Endothelial cell of umbilical vein (primary cell): ENCODE measurements at regions not wholly inside any gene's neighbourhood (a gene's known extent, or its start where the extent isn't known, plus 50 kb on each side); places are given as distances from the start of the nearest gene placed in this dataset.

Experiments used
- BruUV-seq: library from RNA; stranded (reverse); fragments of 400-500 nt; replicated peaks from 2 replicates; lab custom pipeline; 2021; lab: Mats Ljungman, UMichigan
- CTCF ChIA-PET: fragments of 300-600, 350-600 bp; sonication (Branson Sonifier 250); formaldehyde crosslinking; loops from one replicate; lab custom pipeline; 2021; ENCODE audit warnings: antibody characterized with exemption, inconsistent platforms; lab: Charles Lee
- POLR2A ChIA-PET: fragments of 300-600, 350-600 bp; sonication (Branson Sonifier 250); formaldehyde crosslinking; loops from one replicate; lab custom pipeline; 2021; ENCODE audit warnings: antibody characterized with exemption, inconsistent platforms; lab: Charles Lee
- DNase-seq: peaks from one replicate; pipeline ENCODE4 v3.0.0-alpha.2; 2011; ENCODE audit warnings: low read depth, low spot score
- FAIRE-seq: peaks from 2 replicates; lab custom pipeline; 2011; peaks lifted over from hg19 to GRCh38; lab: Jason Lieb, UNC
- H2AFZ ChIP-seq: 2 replicates; pipeline ENCODE4 v1.6.0; 2012; ENCODE audit warnings: low read depth, low read length, control low read depth, inconsistent platforms
- H3K27ac ChIP-seq: 2 replicates; pipeline ENCODE4 v1.5.1; 2011; ENCODE audit warnings: low read depth, mild to moderate bottlenecking, control low read depth, low read length, moderate library complexity; ENCODE audit not compliant: insufficient read depth
- H3K27me3 ChIP-seq, 2 experiments: 2 replicates each; pipeline versions ENCODE4 v1.6.0 to v1.6.1; 2011; ENCODE audit warnings: low read length in 2 of 2, mixed read lengths in 1 of 2; ENCODE audit not compliant: control insufficient read depth in 2 of 2, insufficient read depth in 2 of 2
- H3K36me3 ChIP-seq, 2 experiments: 2 replicates in 1 of 2; 3 replicates in 1 of 2; pipeline ENCODE4 v1.5.1; 2011; ENCODE audit warnings: low read length in 2 of 2, mild to moderate bottlenecking in 1 of 2, moderate library complexity in 1 of 2; ENCODE audit not compliant: control insufficient read depth in 2 of 2, insufficient read depth in 2 of 2; ENCODE audit errors: extremely low read depth in 1 of 2
- H3K4me1 ChIP-seq: 3 replicates; pipeline ENCODE4 v1.5.1; 2011; ENCODE audit warnings: mild to moderate bottlenecking, low read length; ENCODE audit not compliant: control insufficient read depth, insufficient read depth; ENCODE audit errors: extremely low read depth
- H3K4me2 ChIP-seq: 2 replicates; pipeline ENCODE4 v1.6.1; 2011; ENCODE audit warnings: low read length, control low read depth, mixed read lengths; ENCODE audit not compliant: insufficient read depth
- H3K4me3 ChIP-seq, 3 experiments: fragments of 200-600 bp in 1 of 3; sonication (generic), shearing (Covaris generic) in 1 of 3; replicated peaks in 1 of 3; 2 replicates each; pipeline ENCODE4 v1.5.1; 2011 to 2016; ENCODE audit warnings: control low read depth in 3 of 3, low read length in 3 of 3, mild to moderate bottlenecking in 2 of 3, inconsistent platforms in 1 of 3, low read depth in 1 of 3, moderate library complexity in 1 of 3; ENCODE audit not compliant: insufficient read depth in 1 of 3
- H3K79me2 ChIP-seq: 2 replicates; pipeline ENCODE4 v1.6.0; 2012; ENCODE audit warnings: low read length, inconsistent platforms; ENCODE audit not compliant: control insufficient read depth, insufficient read depth
- H3K9ac ChIP-seq: replicated peaks from 2 replicates; pipeline ENCODE3; 2011; ENCODE audit warnings: low read length, control low read depth; ENCODE audit not compliant: insufficient read depth; ENCODE audit errors: extremely low read depth
- H3K9me1 ChIP-seq: replicated peaks from 3 replicates; pipeline ENCODE4 v1.6.0; 2011; ENCODE audit warnings: mild to moderate bottlenecking, low read length; ENCODE audit not compliant: control insufficient read depth, insufficient read depth; ENCODE audit errors: extremely low read depth
- H3K9me3 ChIP-seq: replicated peaks from 2 replicates; pipeline ENCODE4 v1.5.1; 2012; ENCODE audit warnings: low read length, inconsistent platforms; ENCODE audit not compliant: control insufficient read depth, insufficient read depth
- H4K20me1 ChIP-seq: replicated peaks from 2 replicates; pipeline ENCODE3; 2011; ENCODE audit warnings: mild to moderate bottlenecking, low read length; ENCODE audit not compliant: control insufficient read depth, insufficient read depth; ENCODE audit errors: extremely low read depth
- EZH2 ChIP-seq: IDR thresholded peaks from 2 replicates; pipeline ENCODE4 v1.6.1; 2012; ENCODE audit warnings: borderline replicate concordance, low read depth, mild to moderate bottlenecking, moderate library complexity, low read length, inconsistent platforms; ENCODE audit not compliant: severe bottlenecking
- GATA2 ChIP-seq: IDR thresholded peaks from 2 replicates; pipeline ENCODE4 v1.7.0; 2011; ENCODE audit warnings: low read depth, mild to moderate bottlenecking, moderate library complexity, mixed read lengths, low read length; ENCODE audit not compliant: insufficient read length, insufficient read depth
- MAX ChIP-seq: IDR thresholded peaks from 2 replicates; pipeline ENCODE4 v1.6.1; 2011; ENCODE audit not compliant: insufficient read depth, insufficient read length
- MYC ChIP-seq: IDR thresholded peaks from one replicate; pipeline ENCODE4 v1.6.1; 2011; ENCODE audit warnings: mild to moderate bottlenecking, low read depth, low read length
- dilution Hi-C: fragments of 300-500 bp; cut with MboI; formaldehyde crosslinking; loops from one replicate; pipeline ENCODE4 v1.15.0; 2019; ENCODE audit warnings: low sequenced_read_pairs; ENCODE audit not compliant: extremely low pct_ligation_motif_present
- intact Hi-C: fragments of 100-400 bp; cut with micrococcal nuclease; formaldehyde crosslinking; loops from one replicate; pipeline ENCODE4 v1.10.0; 2022

GRCh38 chr15:70378126-70379031, 280.7 kb upstream of the TLE3 start:
- POLR2A ChIA-PET = no interaction called here
- H2AFZ ChIP-seq = no peak overlapping the region

GRCh38 chr15:70376929-70377691, 279.4 kb upstream of the TLE3 start:
- Histone ChIP-seq H3K36me3 (no peaks in the 10 kb centered on the region), H4K20me1 (no peaks in the 10 kb centered on the region), H3K9me3 (no peaks in the 10 kb centered on the region), H2AFZ (peak overlapping the region; percentile 15), H3K9me1 (no peaks in the 10 kb centered on the region), H3K9ac (no peak overlapping the region), H3K4me2 (no peak overlapping the region), H3K79me2 (no peaks in the 10 kb centered on the region), H3K4me3 (no peak overlapping the region), H3K27me3 (peaks cover 8 to 19% of the 10 kb centered on the region in 2 experiments), H3K27ac (no peak overlapping the region), H3K4me1 (no peaks in the 10 kb centered on the region)
- CTCF ChIA-PET = interaction anchor here (0.6 to 1.2 kb wide), 4 partner anchors 14 to 165 kb away, joined by 3 to 4 read pairs (median 4); no protein-coding TSS in a partner anchor
- dilution Hi-C loops (no loop called here), intact Hi-C loops (no loop called here)
- TF ChIP-seq EZH2 = peak; percentile 32
- no peak for TF ChIP-seq GATA2
- BruUV-seq = no TSS peak
- POLR2A ChIA-PET = no interaction called here
- FAIRE-seq (no peak), DNase-seq (peak; percentile 7)

More at GRCh38 chr15:70378126-70379031, 280.7 kb upstream of the TLE3 start:
- H3K9me1 ChIP-seq = no peaks in the 10 kb centered on the region
- H3K9me3 ChIP-seq = no peaks in the 10 kb centered on the region
- no peaks in the 10 kb centered on the region for H3K36me3 ChIP-seq
- no peak overlapping the region for H3K27ac ChIP-seq
- dilution Hi-C loops (no loop called here), intact Hi-C loops (no loop called here)
- CTCF ChIA-PET = no interaction called here
- no peak overlapping the region for H3K4me3 ChIP-seq
- TF ChIP-seq GATA2 = no peak
- TF ChIP-seq EZH2 = no peak
- TF ChIP-seq MYC = no peak
- TF ChIP-seq MAX = no peak
- H3K27me3 ChIP-seq = peaks cover 8 to 19% of the 10 kb centered on the region in 2 experiments
- BruUV-seq = no TSS peak
- no peak for FAIRE-seq
- no peaks in the 10 kb centered on the region for H3K4me1 ChIP-seq
- no peaks in the 10 kb centered on the region for H3K79me2 ChIP-seq
- no peak overlapping the region for H3K4me2 ChIP-seq
- no peak overlapping the region for H3K9ac ChIP-seq
- no peak for DNase-seq
- no peaks in the 10 kb centered on the region for H4K20me1 ChIP-seq
